ENCODE measurements at regions not wholly inside any gene's neighbourhood (a gene's known extent, or its start where the extent isn't known, plus 50 kb on each side); places are given as distances from the start of the nearest gene placed in this dataset.

- peak; percentile 29 for DNase-seq
- H3K27ac ChIP-seq: no peak overlapping the region
- TF ChIP-seq CTCF (IDR thresholded peaks at IDR 0.05): no peak
- H3K4me1 ChIP-seq: no peaks in the 10 kb centered on the region
- no peaks in the 10 kb centered on the region for H3K36me3 ChIP-seq
- peaks cover 13% of the 10 kb centered on the region for H3K9me3 ChIP-seq
- ATAC-seq: no peak
- H3K4me3 ChIP-seq: no peak overlapping the region
- intact Hi-C loops (cut with DNase I): no loop called here
- no peaks in the 10 kb centered on the region for H3K27me3 ChIP-seq (ENCODE audit: low read depth)
Measured at GRCh38 chr7:391961-392524, 102.1 kb downstream of the FOXL3 start.

- Histone ChIP-seq H3K4me1 (no peaks in the 10 kb centered on the region), H3K27ac (no peak overlapping the region), H3K4me3 (no peak overlapping the region), H3K9me3 (peaks cover 16% of the 10 kb centered on the region), H3K36me3 (no peaks in the 10 kb centered on the region), H3K27me3 (ENCODE audit: low read depth) (no peaks in the 10 kb centered on the region)
- ATAC-seq: no peak
- DNase-seq: no peak
- TF ChIP-seq CTCF (IDR thresholded peaks at IDR 0.05): no peak
- intact Hi-C loops (cut with DNase I): no loop called here
Measured at GRCh38 chr7:392822-393221, 102.9 kb downstream of the FOXL3 start.

- TF ChIP-seq CTCF (IDR thresholded peaks at IDR 0.05): no peak
- peaks cover 17% of the 10 kb centered on the region for H3K9me3 ChIP-seq
- intact Hi-C loops (cut with DNase I): no loop called here
Measured at GRCh38 chr7:395643-396042, 105.7 kb downstream of the FOXL3 start.

GRCh38 chr7:398888-399287 lies 108.9 kb downstream of the FOXL3 start:
- H3K27me3 ChIP-seq (ENCODE audit: low read depth): peaks cover 3% of the 10 kb centered on the region
- H3K4me3 ChIP-seq: no peak overlapping the region
- H3K4me1 ChIP-seq: no peaks in the 10 kb centered on the region
- no peak for TF ChIP-seq CTCF (IDR thresholded peaks at IDR 0.05)
- no peaks in the 10 kb centered on the region for H3K36me3 ChIP-seq
- DNase-seq: no peak
- intact Hi-C loops (cut with DNase I): no loop called here
- peaks cover 17% of the 10 kb centered on the region for H3K9me3 ChIP-seq
- no peak for ATAC-seq
- no peak overlapping the region for H3K27ac ChIP-seq

More at GRCh38 chr7:395643-396042, 105.7 kb downstream of the FOXL3 start:
- Histone ChIP-seq H3K4me3 (no peak overlapping the region), H3K27ac (no peak overlapping the region), H3K4me1 (no peaks in the 10 kb centered on the region), H3K36me3 (no peaks in the 10 kb centered on the region), H3K27me3 (ENCODE audit: low read depth) (no peaks in the 10 kb centered on the region)
- ATAC-seq: no peak
- DNase-seq: no peak

GRCh38 chr7:400901-401485 lies 111.0 kb downstream of the FOXL3 start:
- Histone ChIP-seq H3K27me3 (ENCODE audit: low read depth) (peaks cover 7% of the 10 kb centered on the region), H3K36me3 (no peaks in the 10 kb centered on the region), H3K4me3 (no peak overlapping the region), H3K4me1 (no peaks in the 10 kb centered on the region), H3K9me3 (peaks cover 6% of the 10 kb centered on the region), H3K27ac (no peak overlapping the region)
- DNase-seq (peak; percentile 19), ATAC-seq (no peak)
- no peak for TF ChIP-seq CTCF (IDR thresholded peaks at IDR 0.05)
- intact Hi-C loops (cut with DNase I): no loop called here

Measured in lower lobe of right lung (tissue), 2 donors.